HG03460 (cell line): ENCODE measurements at regions not wholly inside any gene's neighbourhood (a gene's known extent, or its start where the extent isn't known, plus 50 kb on each side); places are given as distances from the start of the nearest gene placed in this dataset.

Experiments
- ATAC-seq: cut with Tn5 transposase; IDR thresholded peaks from one replicate; pipeline ENCODE4 v1.9.1; 2021; ENCODE audit not compliant: unreplicated experiment

GRCh38 chr4:138759554-138759902 is 256.1 kb upstream of the NOCT start:
- ATAC-seq: no peak

- ATAC-seq: no peak
Measured at GRCh38 chr4:138758876-138759553, 256.6 kb upstream of the NOCT start.

GRCh38 chr4:138758196-138758595 is 257.4 kb upstream of the NOCT start:
- ATAC-seq: no peak

GRCh38 chr4:138757432-138757831 is 258.1 kb upstream of the NOCT start:
- ATAC-seq: no peak

- ATAC-seq: no peak
Measured at GRCh38 chr4:138756519-138756918, 259.1 kb upstream of the NOCT start.

- no peak for ATAC-seq
Measured at GRCh38 chr4:138751309-138751708, 264.3 kb upstream of the NOCT start.

GRCh38 chr4:138749303-138749702 is 266.3 kb upstream of the NOCT start:
- ATAC-seq: no peak

- ATAC-seq: no peak
Measured at GRCh38 chr4:138741766-138742377, 273.7 kb upstream of the NOCT start.

GRCh38 chr4:138740816-138741745 is 274.5 kb upstream of the NOCT start:
- ATAC-seq: no peak

- ATAC-seq: no peak
Measured at GRCh38 chr4:138736362-138736761, 279.2 kb upstream of the NOCT start.

- ATAC-seq: no peak
Measured at GRCh38 chr4:138734746-138735145, 280.8 kb upstream of the NOCT start.

- no peak for ATAC-seq
Measured at GRCh38 chr4:138728566-138728965, 287.0 kb upstream of the NOCT start.

GRCh38 chr4:138727731-138728130 is 287.9 kb upstream of the NOCT start:
- ATAC-seq: no peak

- no peak for ATAC-seq
Measured at GRCh38 chr4:138724530-138724929, 291.1 kb upstream of the NOCT start.

GRCh38 chr4:138716559-138717335 is 298.8 kb upstream of the NOCT start:
- no peak for ATAC-seq

GRCh38 chr4:138710297-138710696 is 305.3 kb upstream of the NOCT start:
- no peak for ATAC-seq

GRCh38 chr4:138709859-138710258 is 305.7 kb upstream of the NOCT start:
- no peak for ATAC-seq

GRCh38 chr4:138707746-138708677 is 307.6 kb upstream of the NOCT start:
- ATAC-seq: no peak

GRCh38 chr4:138706201-138706600 is 309.4 kb upstream of the NOCT start:
- no peak for ATAC-seq

- no peak for ATAC-seq
Measured at GRCh38 chr4:138702190-138702824, 313.3 kb upstream of the NOCT start.
